GM19452 (cell line): ENCODE measurements at regions not wholly inside any gene's neighbourhood (a gene's known extent, or its start where the extent isn't known, plus 50 kb on each side); places are given as distances from the start of the nearest gene placed in this dataset.

Source experiments
- ATAC-seq: cut with Tn5 transposase; IDR thresholded peaks from one replicate; pipeline ENCODE4 v1.9.1; 2021; ENCODE audit not compliant: unreplicated experiment

DNA sequence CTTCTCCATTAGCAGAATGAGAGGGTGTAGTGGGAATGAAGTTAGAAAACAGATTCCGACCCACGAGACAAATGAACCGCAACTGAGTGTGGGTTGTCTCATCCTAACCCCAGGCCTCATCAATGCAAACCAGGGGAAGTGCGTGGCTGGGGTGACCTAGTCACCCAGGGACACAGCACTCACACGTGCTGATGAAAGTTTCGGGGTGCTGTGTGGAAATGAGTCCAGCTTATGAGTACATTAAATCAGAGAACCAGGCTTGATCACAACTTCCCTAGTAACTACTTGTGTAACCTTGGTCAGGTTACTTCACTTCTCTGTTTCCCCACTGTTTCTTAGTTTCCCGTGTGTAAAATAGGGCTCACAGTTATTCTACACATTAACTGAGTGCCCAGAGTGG is 95.4 kb upstream of the CDKN3 start:
- no peak for ATAC-seq

DNA sequence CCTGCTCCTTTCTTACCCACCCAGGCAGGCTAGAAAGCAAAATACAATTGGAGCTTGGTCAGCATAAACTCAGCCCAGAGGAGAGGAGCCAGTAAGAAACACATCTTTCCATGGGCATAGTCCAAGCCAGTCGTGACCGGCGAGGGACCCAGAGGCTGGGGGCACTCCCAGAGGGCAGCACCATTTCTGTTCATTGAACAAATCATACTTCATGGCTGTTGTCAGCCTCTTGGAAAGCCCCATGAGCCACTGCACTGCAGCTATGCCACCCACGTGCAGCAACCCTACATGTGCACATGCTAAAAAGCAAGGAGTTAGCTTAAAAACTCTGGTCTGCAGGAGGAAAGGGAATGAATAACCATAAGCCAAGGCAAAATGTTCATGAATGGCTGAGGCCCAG is 90.0 kb upstream of the CDKN3 start:
- no peak for ATAC-seq

DNA sequence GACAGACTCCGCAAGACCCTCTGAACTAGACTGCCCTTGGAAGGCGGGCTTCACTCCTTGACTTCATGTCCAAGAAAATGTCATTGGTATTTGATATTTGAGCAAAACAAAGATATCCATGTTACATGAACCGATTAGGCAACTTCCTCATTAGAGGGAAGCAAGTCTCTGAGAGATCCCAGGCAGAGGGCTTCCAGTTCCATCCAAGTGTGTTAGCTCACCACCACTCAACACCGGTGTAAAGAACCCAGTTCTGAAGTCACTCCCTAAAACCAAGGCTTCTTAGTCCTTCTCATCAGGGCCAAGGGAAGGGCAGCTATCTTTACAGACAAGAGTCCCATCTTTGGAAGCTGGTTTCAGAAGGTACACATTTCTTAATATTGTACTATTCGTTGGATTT is 87.2 kb upstream of the CDKN3 start:
- no peak for ATAC-seq

DNA sequence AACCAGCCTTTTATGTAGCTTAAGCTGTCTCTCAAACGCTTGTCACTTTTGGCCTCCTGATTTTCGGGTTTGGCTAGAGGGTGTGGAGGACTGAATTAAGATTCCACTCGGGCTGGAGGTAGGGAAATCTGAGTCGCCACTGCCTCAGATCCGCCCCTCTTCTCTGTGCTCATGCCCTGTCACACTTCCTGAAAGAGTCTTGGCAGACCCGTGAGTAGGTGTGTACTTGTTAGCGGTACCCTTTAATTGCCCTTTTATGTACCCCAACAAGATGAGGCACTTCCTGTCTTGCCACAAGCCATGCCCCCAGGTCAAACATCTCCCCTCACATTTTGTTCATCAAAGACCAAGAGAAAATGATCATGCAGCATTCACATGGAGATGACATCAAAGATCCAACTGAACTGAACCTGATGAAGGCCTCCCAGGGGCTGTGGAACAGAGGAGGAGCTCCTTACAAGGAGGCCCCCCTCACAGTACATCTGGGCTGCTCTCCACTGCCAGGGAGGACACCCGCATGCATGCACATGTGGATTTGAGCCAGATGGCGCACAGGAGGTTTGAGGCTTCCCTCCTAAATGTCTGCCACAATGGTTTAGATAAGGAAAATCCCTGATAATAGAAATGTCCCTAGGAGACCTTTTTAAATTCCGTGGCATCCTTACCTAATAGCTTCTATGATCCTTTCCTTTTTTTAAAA is 86.5 kb upstream of the CDKN3 start:
- ATAC-seq: no peak

DNA sequence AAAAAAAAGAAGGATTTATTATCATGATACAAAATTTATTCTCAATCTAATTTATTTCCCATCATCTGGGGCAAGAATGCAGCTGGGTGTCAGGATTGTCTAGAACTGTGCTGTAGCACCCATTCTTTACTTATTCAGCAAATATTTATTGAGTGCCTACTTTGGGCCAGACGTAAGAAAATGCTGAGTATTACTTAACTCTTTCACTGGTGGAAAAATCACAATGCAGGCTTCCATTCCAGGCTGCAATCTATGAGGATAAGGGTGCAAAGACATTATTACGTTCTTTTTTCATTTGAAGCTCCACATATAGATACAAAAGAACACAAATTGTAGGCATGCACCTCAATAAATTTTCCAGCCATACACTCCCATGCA is 86.0 kb upstream of the CDKN3 start:
- ATAC-seq: no peak

DNA sequence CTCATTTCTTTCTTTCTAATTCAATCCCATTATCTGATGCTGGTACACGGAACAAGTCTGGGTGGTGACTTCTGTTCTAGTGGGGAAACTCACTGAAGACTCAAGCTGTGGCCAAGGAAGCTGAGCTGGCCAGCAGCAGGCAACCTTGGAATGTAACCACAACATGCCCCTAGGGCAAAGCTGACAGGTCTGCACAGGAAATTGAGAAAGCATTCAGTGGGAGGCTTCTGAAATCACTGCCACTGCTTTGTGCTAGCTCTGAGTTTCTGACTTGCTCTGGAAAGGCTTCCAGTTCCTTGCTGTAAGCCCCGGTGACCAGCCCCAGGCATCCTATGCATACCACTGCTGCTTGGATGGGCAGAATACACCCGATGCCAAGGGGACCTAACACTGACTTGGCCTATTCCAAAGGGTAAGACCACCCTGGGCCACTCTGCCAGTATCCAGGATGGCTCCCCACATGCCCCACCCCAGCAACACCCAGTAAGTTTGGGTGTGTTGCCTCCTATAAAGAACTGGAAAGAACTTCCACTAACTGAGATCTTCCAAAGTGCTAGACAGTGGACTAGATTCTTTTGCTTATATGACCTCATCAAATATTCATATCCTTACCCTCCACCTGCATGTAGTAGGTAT is 84.5 kb upstream of the CDKN3 start:
- no peak for ATAC-seq

DNA sequence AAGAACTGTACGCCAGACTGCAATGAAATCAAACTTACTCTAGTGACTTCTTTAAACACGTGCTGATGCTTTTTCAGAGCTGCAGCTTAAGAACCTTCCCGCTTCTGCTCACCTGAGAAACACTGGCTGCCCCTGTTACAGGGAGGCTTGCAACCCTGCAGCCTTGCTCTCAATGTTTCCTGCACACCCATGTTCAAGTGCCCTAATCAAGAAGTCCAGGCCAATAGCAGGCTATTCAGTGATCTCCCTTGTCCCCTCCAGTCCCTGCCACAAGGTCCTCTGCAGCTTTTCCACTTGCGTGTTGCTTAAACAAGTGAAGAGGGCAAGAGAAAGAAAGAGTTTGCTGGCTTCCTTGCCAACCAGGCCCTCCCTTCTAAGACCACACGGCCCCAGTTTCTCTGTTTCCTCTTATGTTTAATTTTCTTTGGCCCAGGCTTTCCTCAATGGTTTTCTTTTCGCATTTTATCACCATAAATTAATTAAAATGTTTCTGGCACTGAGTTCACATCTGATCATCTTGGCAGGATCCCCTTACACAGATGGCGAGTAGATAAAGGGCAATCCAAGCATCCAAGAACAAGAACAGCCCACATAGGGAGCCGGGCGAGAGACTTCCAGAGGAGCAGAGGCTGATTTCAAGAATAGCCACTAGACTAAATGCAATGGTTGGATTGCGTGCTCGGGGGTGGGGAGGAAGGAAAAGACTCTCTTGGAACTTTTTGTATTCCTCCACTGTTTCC is 82.3 kb upstream of the CDKN3 start:
- no peak for ATAC-seq

DNA sequence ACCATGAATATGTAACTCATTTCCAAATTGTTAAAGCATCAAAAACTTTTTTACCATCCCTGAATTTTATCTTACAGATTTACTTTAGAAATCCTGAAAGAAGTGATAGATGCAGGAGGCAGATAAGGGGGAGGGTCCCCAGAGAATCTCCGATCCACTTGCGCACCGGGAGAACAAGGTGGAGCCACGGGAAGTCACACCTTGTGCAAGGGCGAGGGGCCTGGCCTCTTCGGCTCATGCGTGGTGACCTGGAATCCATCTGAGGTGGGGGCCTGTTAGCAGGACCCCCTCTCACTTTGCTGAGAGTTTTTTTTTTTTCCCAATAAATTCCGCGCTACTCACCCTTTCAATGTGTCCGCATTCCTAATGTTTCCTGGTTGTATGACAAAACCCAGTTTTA is 80.2 kb upstream of the CDKN3 start:
- no peak for ATAC-seq

DNA sequence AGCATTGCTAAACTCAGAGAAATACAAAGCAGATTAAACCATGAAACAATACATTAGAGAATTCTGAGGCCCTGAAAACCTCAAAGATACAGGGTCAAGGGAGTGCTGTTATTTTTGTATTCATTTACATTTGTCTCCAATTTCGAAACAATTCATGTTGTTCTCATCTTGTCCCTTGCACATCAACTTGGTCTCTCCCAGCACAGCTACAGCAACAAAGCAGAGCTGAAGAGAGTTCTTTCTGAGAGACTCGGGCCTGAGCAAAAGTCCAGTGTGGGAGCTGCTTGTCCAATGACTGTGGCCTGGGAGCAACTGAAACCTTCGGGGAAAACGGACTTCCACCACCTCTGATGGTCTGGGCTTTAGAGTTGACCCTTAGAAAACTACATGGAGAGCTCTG is 79.4 kb upstream of the CDKN3 start:
- ATAC-seq: no peak

DNA sequence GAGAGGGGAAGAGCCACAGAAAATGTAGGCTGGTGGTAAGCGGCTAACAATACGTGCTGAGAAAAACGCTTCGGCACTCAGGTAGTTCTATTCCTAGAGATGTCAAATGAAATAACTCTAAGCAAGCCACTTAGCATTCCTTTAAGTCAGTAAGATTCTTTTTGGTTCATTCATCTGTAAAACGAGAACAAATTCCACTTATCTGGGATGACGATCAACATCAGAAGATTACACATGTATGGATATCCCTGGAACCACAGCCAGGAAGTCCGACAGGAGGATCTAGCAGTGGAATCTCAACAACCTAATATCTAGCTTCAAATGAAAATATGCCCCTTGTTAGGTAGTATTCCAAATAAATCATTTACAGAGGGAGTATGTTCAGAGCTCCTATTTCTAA is 74.6 kb upstream of the CDKN3 start:
- ATAC-seq: no peak

DNA sequence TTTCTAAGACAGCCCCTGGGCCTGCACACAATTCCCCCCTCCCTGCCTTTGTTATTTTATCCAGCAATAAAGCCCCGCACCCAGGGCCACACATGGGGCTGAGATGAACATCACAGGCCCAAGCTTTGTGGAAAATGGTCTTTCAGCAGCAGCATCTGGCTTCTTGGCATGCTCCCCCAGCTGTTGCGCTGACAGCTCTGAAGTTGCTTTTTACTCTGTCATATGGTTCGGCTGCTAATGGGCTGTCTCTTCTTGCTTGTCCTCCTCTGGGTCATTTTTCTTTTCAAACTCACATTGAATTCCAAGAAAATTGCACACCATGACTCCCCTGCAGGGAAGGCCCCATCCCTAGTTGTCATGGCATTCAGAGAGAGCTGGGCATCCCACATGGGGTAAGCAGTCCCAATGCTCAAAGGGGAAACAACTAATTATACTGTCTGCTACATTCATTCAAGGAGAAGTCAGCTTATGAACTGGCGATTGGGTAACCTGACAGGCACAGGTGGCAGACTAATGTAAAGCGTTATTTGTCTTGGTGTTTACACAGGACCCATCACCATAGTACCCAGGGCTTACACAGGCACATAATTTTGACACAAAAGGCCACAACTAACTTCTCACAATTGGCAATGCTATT is 74.0 kb upstream of the CDKN3 start:
- no peak for ATAC-seq

DNA sequence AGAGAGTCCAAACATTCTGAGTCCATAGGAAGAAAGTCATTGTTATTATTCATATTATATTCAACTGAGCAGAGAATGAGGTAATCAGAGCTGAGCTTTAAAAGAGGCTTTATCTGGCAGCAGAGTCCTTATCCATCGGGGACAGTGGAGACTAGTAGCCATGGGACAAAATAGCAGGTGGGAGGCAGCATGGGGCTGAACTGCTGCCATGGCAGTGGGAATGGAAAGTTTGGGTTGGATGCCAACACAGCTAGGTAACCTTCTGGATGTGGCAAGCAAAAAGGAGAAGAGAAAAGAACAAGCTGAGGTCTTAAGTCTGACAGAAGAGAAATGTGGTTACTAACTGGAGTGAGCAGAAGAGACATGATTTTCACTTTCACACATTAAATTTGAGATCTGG is 71.0 kb upstream of the CDKN3 start:
- no peak for ATAC-seq

DNA sequence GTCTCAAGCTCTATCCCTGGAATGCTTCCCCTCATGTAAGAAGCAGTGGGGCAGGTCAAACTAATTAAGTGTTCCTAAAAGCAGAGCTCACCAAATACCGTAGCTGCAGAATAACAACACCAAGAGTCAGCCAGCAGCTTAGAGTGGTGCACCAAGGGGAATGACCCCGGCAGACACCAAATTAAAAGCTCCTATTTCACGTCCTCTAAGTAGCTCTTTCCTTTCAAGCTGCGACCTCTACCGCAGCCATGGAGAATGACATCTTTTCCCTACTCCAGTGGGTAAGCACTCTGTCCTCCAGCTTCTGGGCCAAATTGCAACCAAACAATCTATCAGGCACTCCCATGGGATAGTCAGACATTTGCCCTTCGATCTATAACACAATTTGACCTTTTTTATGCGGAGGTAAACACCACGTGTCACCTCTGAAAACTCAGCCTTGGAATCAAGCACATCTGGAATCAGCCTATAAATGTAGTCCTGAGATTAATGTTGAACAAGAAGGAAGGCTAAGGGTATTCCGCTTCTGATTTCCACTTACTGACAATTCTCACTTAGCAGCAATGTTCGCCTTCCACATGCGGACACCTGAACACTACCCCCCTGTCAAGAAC is 67.6 kb upstream of the CDKN3 start:
- no peak for ATAC-seq

DNA sequence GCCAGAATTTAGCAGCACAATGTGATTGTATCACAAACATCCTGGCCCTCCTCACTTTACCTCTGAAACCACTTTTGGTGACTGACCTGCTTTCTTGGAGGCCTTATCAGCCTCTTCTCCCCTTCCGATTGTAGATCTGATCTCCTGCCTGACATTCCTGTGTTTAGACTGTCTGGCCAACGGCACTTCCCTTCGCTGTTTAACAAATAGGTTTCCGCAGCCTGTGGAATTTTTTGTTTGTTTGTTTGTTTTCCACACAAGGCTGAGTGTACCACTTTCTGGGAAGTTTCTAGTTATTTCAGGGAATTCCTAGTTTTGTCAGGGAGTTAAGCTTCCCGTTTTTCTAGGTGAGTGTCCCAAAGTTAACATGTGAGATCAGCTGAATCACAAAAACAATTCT is 65.9 kb upstream of the CDKN3 start:
- ATAC-seq: no peak

DNA sequence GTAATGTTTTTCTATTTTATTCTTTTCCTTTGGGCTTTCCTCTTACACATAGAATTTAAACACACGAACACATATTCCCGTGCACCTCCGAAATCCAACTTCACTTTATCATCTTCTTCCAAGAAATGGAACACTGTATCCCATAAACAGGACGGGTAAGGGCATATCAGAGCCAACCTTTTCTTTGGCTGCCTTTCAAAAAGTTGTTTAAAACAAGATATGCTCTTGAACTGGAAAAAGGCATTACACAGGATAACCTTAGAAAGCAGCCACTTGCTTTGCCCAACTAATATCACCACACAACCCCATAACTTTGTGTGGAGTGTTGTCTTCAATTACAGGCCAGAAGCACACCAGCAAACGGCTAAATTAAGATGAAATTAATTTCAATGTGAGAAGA is 65.3 kb upstream of the CDKN3 start:
- no peak for ATAC-seq

DNA sequence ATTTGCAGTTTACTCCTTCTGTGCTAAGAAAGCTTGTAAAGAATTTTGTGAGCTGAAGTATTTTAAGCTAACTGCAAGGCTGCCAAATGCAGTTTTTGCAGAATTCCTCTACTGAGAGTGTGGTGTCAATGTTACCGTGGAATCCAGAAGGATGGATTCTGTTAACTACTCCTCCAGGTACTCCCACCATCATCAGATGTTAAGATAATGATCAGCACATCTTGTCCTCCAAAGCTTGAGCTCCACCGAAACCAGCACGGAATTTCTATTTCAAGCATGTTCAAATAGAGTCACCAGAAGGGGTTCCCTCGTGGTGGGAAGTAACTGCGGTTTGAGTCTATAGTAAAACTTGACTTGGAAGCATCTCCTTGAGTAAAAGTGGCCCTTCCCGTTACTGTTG is 64.3 kb upstream of the CDKN3 start:
- no peak for ATAC-seq

DNA sequence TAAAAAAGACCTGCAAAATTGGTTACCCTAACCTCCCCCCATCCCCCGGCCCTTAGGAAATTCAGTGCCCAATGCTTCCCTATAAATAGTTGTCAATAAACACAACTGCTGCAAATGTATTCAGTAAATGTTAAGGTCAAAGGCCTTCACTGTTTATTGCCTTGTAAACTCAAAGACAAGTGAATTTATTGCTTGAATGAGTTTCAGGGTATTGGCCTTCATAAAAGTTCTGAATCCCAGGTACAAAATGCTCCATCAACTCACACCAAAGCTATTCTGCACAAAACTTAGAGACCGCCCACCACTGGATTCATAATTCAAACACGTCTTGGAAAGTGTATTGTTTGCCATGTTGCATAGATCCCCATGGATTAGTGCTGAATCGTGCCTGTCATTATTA is 63.3 kb upstream of the CDKN3 start:
- ATAC-seq: no peak

DNA sequence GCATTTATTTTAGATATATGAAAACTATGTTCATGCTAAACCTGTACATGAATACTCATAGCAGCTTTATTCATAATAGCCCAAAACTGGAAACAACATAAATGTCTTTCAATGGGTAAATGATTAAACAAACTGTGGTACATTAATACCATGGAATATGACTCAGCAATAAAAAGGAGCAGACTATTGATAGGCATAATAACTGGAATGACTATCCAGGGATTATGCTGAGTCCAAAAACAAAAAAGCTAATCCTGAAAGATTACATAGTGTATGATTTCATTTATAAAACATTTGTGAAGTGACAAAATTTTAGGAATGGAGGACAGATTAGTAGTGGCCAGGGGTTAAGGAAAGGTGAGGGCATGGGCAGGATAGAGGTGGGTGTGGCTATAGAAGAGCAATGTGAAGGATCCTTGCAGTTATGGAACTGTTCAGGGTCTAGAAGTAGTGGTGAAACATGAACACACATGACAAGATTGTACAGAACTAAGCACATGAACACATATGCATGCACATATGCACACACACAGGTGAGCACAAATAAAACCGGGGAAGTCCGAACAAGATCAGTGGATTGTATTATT is 61.1 kb upstream of the CDKN3 start:
- no peak for ATAC-seq

DNA sequence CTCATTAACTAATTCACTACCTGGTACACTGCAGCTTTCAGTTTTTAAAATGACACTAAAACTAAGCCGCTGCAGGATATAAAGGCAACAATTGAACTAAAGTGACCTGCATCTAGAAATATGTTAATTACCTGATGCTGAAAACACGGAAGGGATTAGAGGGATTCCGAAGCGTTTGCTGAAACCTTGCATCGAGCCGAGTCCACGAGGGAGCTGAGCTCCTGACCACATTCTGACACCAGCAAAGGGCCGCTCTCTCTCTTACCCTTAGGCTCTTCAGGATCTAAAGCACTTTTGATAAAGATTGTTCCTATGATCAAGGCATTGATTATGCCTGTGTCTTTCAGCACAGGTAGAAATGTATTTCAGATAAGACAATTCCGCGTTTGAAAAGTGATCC is 59.5 kb upstream of the CDKN3 start:
- ATAC-seq: no peak

DNA sequence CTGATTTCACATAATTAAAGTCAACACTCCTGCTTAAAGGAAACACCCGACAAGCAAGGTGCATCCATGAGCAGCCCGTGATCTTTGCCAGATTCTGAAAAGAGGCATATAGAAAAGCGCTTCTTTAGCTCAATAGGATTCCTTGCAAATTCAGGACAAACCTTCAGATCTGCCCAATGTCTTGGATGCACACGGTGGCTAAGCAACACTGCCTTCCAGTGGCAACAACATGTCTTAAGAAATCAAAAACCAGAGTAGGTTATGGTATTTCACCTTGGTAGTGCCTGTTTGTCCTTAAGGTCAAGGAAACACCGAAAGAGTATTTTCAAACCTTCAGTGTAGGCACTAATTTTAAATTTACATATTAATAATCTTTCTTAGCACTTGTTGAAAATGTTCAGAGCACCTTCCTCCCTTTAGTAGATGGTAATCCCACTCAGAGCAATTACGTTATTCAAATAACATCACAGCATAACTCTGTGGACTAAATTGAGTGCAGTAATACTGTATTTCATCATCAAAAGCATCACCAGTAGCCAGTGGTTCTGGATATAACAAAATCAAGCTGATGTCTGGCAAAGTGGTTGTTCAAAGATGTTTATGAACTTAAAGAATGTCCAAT is 58.0 kb upstream of the CDKN3 start:
- ATAC-seq: no peak

DNA sequence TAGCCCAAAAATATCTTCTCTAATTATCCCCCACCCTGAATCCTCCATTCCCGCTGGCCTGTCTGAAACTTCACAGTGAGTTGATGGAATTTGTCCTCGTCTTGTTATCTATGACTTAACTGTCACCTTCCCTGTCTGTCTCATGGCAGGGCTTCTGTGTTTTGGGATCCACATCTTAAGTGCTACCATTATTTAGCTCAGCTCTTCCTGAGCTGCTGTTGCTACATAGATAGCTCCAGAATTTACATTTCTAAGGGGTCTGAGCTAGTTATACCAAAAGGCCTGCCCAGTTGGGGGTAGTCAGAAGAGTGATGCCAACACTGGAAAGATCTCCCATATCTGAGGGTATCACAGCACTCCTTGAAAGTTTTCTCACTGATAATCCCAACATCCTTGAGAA is 57.0 kb upstream of the CDKN3 start:
- no peak for ATAC-seq
